Adrenal gland (tissue), 9 donors: ENCODE measurements at regions not wholly inside any gene's neighbourhood (a gene's known extent, or its start where the extent isn't known, plus 50 kb on each side); places are given as distances from the start of the nearest gene placed in this dataset.

Source experiments
- DNase-seq, 7 donors: peaks; one replicate each; pipeline ENCODE4 v3.0.0-alpha.2; 2019 to 2020
- H3K27ac ChIP-seq, 5 donors: fragments of 200-600 bp; sonication (generic) in 4 of 5; 1 replicate in 3 of 5; 2 replicates in 2 of 5; pipeline versions ENCODE4 v1.5.1 to v1.8.0; 2016 to 2020; ENCODE audit warnings: mild to moderate bottlenecking in 1 of 5
- H3K27me3 ChIP-seq: fragments of 200-600 bp; 2 replicates; pipeline ENCODE4 v1.8.0; 2021
- H3K36me3 ChIP-seq, 2 donors: fragments of 200-600 bp; replicated peaks in 1 of 2; 1 replicate in 1 of 2; 2 replicates in 1 of 2; pipeline versions ENCODE4 v1.5.1 to v1.8.0; 2018 to 2022
- H3K4me1 ChIP-seq, 2 donors: fragments of 200-600 bp; replicated peaks in 1 of 2; 1 replicate in 1 of 2; 2 replicates in 1 of 2; pipeline versions ENCODE4 v1.5.1 to v1.8.0; 2018 to 2021
- H3K4me3 ChIP-seq, 4 donors: fragments of 200-600 bp; sonication (generic) in 3 of 4; one replicate each; pipeline ENCODE4 v1.5.1; 2016 to 2018
- H3K9me3 ChIP-seq, 3 donors: fragments of 200-600 bp; sonication (generic) in 1 of 3; replicated peaks in 1 of 3; 1 replicate in 2 of 3; 2 replicates in 1 of 3; pipeline versions ENCODE4 v1.5.1 to v1.8.0; 2016 to 2021
- CTCF ChIP-seq, 6 experiments: fragments of 450-650 bp in 4 of 6; fragments of 200-600 bp in 2 of 6; sonication (generic) in 1 of 6; IDR thresholded peaks; 1 replicate in 5 of 6; 2 replicates in 1 of 6; pipeline versions ENCODE4 v1.5.1 to v1.8.0; 2016 to 2021; ENCODE audit warnings: antibody characterized with exemption in 6 of 6, mild to moderate bottlenecking in 2 of 6, moderate library complexity in 1 of 6
- POLR2A ChIP-seq, 2 donors: fragments of 450-650 bp; IDR thresholded peaks; one replicate each; pipeline ENCODE4 v1.6.1; 2017; ENCODE audit warnings: antibody characterized with exemption in 2 of 2, mild to moderate bottlenecking in 2 of 2, moderate library complexity in 1 of 2
- WGBS, 4 donors: extraction: QIAGEN DNeasy Blood & Tissue Kit in 2 of 4; methylation state at CpG; one replicate each; pipeline versions ENCODE4 v1.1.5 to v1.1.7; 2013 to 2017; 5-methylcytosine and 5-hydroxymethylcytosine counted together
- intact Hi-C, 2 donors: fragments of 100-400 bp; cut with DNase I; formaldehyde crosslinking; loops; one replicate each; pipeline versions ENCODE4 v1.14.1 to v1.15.0; 2022 to 2023
- donor health status: healthy with polysubstance abuse.
- donor health status: Bipolar disorder and iron deficiency.
- donor health status: DM: yes; HTN: yes; CAD: no.
- donor health status: DM: no; HTN: no; CAD: no.
- donor health status: DM: no; HTN: no; CAD: no.

GRCh38 chr21:39074508-39074907 lies 108.7 kb downstream of the PSMG1 start:
- no peak for DNase-seq
- Histone ChIP-seq H3K9me3 (no peaks in the 10 kb centered on the region), H3K36me3 (no peaks in the 10 kb centered on the region), H3K4me1 (no peaks in the 10 kb centered on the region), H3K27me3 (no peaks in the 10 kb centered on the region), H3K4me3 (no peak overlapping the region), H3K27ac (no peak overlapping the region)
- intact Hi-C loops, result no loop called here
- TF ChIP-seq CTCF (IDR thresholded peaks at IDR 0.05), result no peak
- no peak for TF ChIP-seq POLR2A (IDR thresholded peaks at IDR 0.05)

GRCh38 chr21:39073717-39074116 lies 109.5 kb downstream of the PSMG1 start:
- H3K36me3 ChIP-seq, result no peaks in the 10 kb centered on the region
- H3K4me3 ChIP-seq, result no peak overlapping the region
- no peaks in the 10 kb centered on the region for H3K4me1 ChIP-seq
- intact Hi-C loops, result no loop called here
- no peaks in the 10 kb centered on the region for H3K27me3 ChIP-seq
- WGBS, 4 donors, result 61 to 67% (median 66%) methylated on average over 4 of the region's 4 CpGs
- H3K27ac ChIP-seq, result no peak overlapping the region
- no peak for DNase-seq
- TF ChIP-seq CTCF (IDR thresholded peaks at IDR 0.05) (no peak), POLR2A (IDR thresholded peaks at IDR 0.05) (no peak)
- H3K9me3 ChIP-seq, result no peaks in the 10 kb centered on the region

GRCh38 chr21:39073063-39073462 lies 110.2 kb downstream of the PSMG1 start:
- no peak for TF ChIP-seq CTCF (IDR thresholded peaks at IDR 0.05)
- TF ChIP-seq POLR2A (IDR thresholded peaks at IDR 0.05), result no peak
- Histone ChIP-seq H3K4me1 (peaks cover 0 to under 1% of the 10 kb centered on the region in 2 donors), H3K4me3 (no peak overlapping the region), H3K27me3 (no peaks in the 10 kb centered on the region), H3K36me3 (no peaks in the 10 kb centered on the region), H3K9me3 (no peaks in the 10 kb centered on the region), H3K27ac (no peak overlapping the region)
- DNase-seq, result no peak
- intact Hi-C loops, result no loop called here
- 70 to 83% (median 81%) methylated on average over 3 of the region's 3 CpGs for WGBS, 4 donors

- intact Hi-C loops, result no loop called here
- no peak for TF ChIP-seq POLR2A (IDR thresholded peaks at IDR 0.05)
- TF ChIP-seq CTCF (IDR thresholded peaks at IDR 0.05), result no peak
- 78 to 91% (median 83%) methylated on average over 2 of the region's 2 CpGs for WGBS, 4 donors
Observed at GRCh38 chr21:39072468-39072867, 110.8 kb downstream of the PSMG1 start.

More at GRCh38 chr21:39072468-39072867, 110.8 kb downstream of the PSMG1 start:
- no peak for DNase-seq
- Histone ChIP-seq H3K36me3 (no peaks in the 10 kb centered on the region), H3K27ac (no peak overlapping the region), H3K4me3 (no peak overlapping the region), H3K9me3 (no peaks in the 10 kb centered on the region), H3K27me3 (no peaks in the 10 kb centered on the region), H3K4me1 (peaks cover 3 to 6% of the 10 kb centered on the region in 2 donors)
